Endothelial cell (in vitro differentiated cells): ENCODE measurements at regions not wholly inside any gene's neighbourhood (a gene's known extent, or its start where the extent isn't known, plus 50 kb on each side); places are given as distances from the start of the nearest gene placed in this dataset.

Experiments used
- DNase-seq: peaks from one replicate; pipeline ENCODE4 v3.0.0; 2021; ENCODE audit warnings: low spot score
- H3K27ac Mint-ChIP-seq: one replicate; pipeline ENCODE4 v1.8.0; 2021; ENCODE audit warnings: mixed read lengths, inconsistent platforms; ENCODE audit not compliant: unreplicated experiment
- H3K27me3 Mint-ChIP-seq: one replicate; pipeline ENCODE4 v1.8.0; 2021; ENCODE audit warnings: mild to moderate bottlenecking, moderate library complexity, mixed read lengths, inconsistent platforms; ENCODE audit not compliant: unreplicated experiment
- H3K36me3 Mint-ChIP-seq: one replicate; pipeline ENCODE4 v1.8.0; 2021; ENCODE audit warnings: mild to moderate bottlenecking, low read depth, mixed read lengths, inconsistent platforms; ENCODE audit not compliant: unreplicated experiment
- H3K4me1 Mint-ChIP-seq: one replicate; pipeline ENCODE4 v1.8.0; 2021; ENCODE audit warnings: mild to moderate bottlenecking, mixed read lengths, inconsistent platforms; ENCODE audit not compliant: unreplicated experiment
- H3K4me3 Mint-ChIP-seq: one replicate; pipeline ENCODE4 v1.8.0; 2021; ENCODE audit warnings: mild to moderate bottlenecking, mixed read lengths, inconsistent platforms; ENCODE audit not compliant: unreplicated experiment
- H3K9me3 Mint-ChIP-seq: one replicate; pipeline ENCODE4 v1.8.0; 2021; ENCODE audit warnings: mixed read lengths, inconsistent platforms; ENCODE audit not compliant: unreplicated experiment
- TF ChIP-seq, protein P1 (sequence below): fragments of 200-600 bp; sonication (generic); IDR thresholded peaks from one replicate; pipeline ENCODE4 v1.5.0; 2021; ENCODE audit warnings: antibody characterized with exemption; ENCODE audit not compliant: unreplicated experiment

- H3K4me1 Mint-ChIP-seq, result no peaks in the 10 kb centered on the region
- no peak overlapping the region for H3K27ac Mint-ChIP-seq
- no peaks in the 10 kb centered on the region for H3K36me3 Mint-ChIP-seq
- DNase-seq, result no peak
- TF ChIP-seq, protein P1, sequence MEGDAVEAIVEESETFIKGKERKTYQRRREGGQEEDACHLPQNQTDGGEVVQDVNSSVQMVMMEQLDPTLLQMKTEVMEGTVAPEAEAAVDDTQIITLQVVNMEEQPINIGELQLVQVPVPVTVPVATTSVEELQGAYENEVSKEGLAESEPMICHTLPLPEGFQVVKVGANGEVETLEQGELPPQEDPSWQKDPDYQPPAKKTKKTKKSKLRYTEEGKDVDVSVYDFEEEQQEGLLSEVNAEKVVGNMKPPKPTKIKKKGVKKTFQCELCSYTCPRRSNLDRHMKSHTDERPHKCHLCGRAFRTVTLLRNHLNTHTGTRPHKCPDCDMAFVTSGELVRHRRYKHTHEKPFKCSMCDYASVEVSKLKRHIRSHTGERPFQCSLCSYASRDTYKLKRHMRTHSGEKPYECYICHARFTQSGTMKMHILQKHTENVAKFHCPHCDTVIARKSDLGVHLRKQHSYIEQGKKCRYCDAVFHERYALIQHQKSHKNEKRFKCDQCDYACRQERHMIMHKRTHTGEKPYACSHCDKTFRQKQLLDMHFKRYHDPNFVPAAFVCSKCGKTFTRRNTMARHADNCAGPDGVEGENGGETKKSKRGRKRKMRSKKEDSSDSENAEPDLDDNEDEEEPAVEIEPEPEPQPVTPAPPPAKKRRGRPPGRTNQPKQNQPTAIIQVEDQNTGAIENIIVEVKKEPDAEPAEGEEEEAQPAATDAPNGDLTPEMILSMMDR, result no peak
- H3K4me3 Mint-ChIP-seq, result no peak overlapping the region
- peaks cover 4% of the 10 kb centered on the region for H3K27me3 Mint-ChIP-seq
- H3K9me3 Mint-ChIP-seq, result no peaks in the 10 kb centered on the region
These were observed 87.3 kb upstream of the CACUL1 start for GRCh38 chr10:118841881-118842605.

GRCh38 chr10:118842843-118843624 lies 88.3 kb upstream of the CACUL1 start:
- H3K27ac Mint-ChIP-seq, result no peak overlapping the region
- H3K4me3 Mint-ChIP-seq, result no peak overlapping the region
- H3K36me3 Mint-ChIP-seq, result no peaks in the 10 kb centered on the region
- no peak for DNase-seq
- TF ChIP-seq, protein P1, result no peak
- no peaks in the 10 kb centered on the region for H3K4me1 Mint-ChIP-seq
- H3K27me3 Mint-ChIP-seq, result peaks cover 4% of the 10 kb centered on the region
- no peaks in the 10 kb centered on the region for H3K9me3 Mint-ChIP-seq

DNA sequence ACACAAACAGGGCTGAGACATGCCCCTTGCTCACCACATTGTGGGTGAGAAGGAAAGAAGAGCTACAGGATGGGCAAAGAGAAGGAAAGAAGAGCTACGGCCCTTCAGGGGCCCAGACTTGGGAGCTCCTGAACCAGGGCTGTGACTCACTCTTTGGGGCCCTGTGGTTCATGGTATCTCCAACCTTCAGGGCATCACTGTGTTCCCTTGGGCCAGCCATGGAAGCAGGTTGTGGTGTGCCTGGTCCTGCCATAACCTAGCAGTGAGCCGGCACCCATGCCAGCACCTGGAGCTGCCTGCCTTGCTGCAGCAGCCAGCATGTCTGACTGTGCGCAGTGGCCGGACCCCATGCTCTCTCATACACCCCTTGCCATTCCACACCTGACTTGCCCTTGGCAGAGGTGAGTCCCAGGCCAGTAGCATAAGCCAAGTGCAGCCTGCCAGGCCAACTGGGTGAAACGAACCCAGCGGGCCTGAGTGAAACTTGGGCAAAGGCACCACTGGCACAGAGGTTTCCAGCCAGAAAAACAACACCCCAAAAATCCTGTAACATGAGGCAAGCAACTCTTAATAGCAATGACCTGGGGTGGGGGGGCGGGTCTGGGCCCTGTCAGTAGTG lies 89.0 kb upstream of the CACUL1 start:
- H3K27me3 Mint-ChIP-seq, result peaks cover 4% of the 10 kb centered on the region
- no peaks in the 10 kb centered on the region for H3K36me3 Mint-ChIP-seq
- H3K4me3 Mint-ChIP-seq, result no peak overlapping the region

DNA sequence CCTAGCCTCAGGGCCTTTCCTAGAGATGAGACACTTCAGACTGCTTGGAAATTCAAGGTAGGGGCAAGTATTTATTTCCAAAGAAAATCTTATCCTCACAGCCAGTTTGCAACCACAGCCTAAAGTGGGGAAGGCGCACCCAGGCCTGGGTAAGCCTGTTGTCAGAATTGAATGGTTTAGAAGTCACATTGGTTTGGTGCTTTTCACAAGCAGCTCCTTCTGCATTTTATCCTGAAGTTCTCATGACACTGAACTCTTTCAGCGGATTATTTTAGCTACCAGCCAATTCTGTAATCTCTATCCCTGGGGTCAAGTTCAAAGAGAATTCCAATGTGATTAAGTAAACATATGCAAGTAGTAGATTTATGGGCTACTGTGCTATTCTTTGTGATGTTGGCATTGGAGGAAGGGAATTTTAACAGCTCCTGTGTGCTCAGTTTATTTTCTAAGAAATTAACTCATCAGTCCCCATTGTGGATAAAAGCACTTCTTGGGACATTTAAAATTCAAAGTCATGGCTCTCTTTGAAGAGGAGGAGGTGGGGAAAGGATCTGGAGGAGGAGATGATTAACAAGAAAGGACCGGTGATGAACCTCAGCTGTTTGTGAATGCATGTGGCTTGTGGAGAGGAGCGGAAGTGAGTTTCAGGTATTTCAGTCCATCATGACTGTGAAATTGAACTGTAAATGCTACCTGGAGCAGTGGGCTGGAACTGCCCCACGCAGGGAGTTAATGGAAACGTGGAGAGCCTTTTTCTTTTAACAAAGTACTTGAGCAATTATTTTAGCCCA lies 90.2 kb upstream of the CACUL1 start:
- no peaks in the 10 kb centered on the region for H3K9me3 Mint-ChIP-seq
- TF ChIP-seq, protein P1, result no peak
- no peak for DNase-seq
- peaks cover 2% of the 10 kb centered on the region for H3K27me3 Mint-ChIP-seq
- H3K36me3 Mint-ChIP-seq, result no peaks in the 10 kb centered on the region
- H3K4me3 Mint-ChIP-seq, result no peak overlapping the region
- no peaks in the 10 kb centered on the region for H3K4me1 Mint-ChIP-seq
- H3K27ac Mint-ChIP-seq, result no peak overlapping the region

More for the DNA sequence above, 89.0 kb upstream of the CACUL1 start:
- Mint-ChIP-seq H3K4me1 (no peaks in the 10 kb centered on the region), H3K27ac (no peak overlapping the region), H3K9me3 (no peaks in the 10 kb centered on the region)
- TF ChIP-seq, protein P1, result no peak
- DNase-seq, result no peak
